H7 (cell line): ENCODE measurements at regions not wholly inside any gene's neighbourhood (a gene's known extent, or its start where the extent isn't known, plus 50 kb on each side); places are given as distances from the start of the nearest gene placed in this dataset.

Experiments used
- DNase-seq: peaks from one replicate; pipeline ENCODE4 v3.0.0; 2012
- H3K27me3 ChIP-seq: 2 replicates; pipeline ENCODE4 v1.6.0; 2011; ENCODE audit warnings: mild to moderate bottlenecking, low read length; ENCODE audit not compliant: control insufficient read depth, insufficient read depth
- H3K36me3 ChIP-seq: replicated peaks from 2 replicates; pipeline ENCODE4 v1.5.1; 2011; ENCODE audit warnings: low read length; ENCODE audit not compliant: control insufficient read depth, insufficient read depth
- H3K4me3 ChIP-seq: 2 replicates; pipeline ENCODE4 v1.5.1; 2011; ENCODE audit warnings: low read depth, mild to moderate bottlenecking, control low read depth, low read length, moderate library complexity; ENCODE audit not compliant: insufficient read depth

DNA sequence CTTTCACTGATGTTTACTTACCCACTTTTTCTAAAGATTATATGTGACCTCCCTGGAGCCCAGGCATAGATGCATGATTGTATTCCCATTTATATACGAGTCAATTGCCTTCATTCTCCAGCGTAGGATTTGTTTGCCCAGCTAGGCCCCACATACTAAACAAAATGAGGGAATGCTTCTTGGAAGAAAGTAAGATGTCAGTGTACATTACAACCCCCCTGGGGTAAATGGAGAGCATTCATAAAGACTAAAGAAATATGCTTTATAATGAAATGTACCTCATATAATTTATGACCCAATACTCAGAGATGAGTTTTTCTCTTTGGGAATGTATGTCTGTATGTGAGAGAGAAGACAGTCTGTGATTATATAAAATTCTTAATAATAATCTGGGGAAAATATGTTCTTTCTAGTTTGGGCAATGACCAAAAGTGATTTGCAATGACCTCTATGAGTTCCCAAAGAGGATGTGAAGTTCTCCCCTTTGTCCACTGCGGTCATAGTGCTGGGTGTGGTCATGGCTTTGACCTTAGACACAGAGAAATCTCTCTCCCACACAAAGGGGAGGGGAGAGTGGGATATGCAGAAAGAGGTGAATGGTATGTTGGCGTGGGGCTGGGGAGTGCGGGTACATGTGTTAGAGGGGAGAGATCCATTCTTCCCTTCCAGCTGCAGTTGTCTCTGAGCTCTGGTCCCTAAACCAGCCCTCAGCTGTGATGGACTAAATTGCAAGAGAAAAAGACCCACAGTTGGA, 175.6 kb downstream of the EN1 start:
- Histone ChIP-seq H3K4me3 (no peak overlapping the region), H3K36me3 (no peaks in the 10 kb centered on the region), H3K27me3 (no peaks in the 10 kb centered on the region)
- no peak for DNase-seq

DNA sequence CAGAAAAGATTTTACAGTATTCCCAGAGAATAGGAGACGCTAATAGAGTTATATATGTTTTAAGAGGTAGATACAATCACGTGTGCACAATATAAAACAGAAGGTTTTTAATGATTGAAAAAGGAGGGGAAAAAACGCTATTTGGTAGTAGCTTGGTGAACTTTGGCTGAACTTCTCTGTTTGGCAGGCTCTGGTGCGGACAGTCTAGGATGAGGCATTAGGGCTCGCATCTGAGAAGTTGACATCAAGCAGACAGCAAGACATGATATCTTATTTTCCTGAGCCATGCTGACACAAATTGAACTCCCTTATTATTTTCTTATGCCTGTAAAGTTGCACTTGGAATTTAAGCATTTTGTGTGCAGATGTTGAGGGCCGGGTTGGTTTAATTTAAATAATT, 176.6 kb downstream of the EN1 start:
- Histone ChIP-seq H3K27me3 (no peaks in the 10 kb centered on the region), H3K36me3 (no peaks in the 10 kb centered on the region), H3K4me3 (no peak overlapping the region)
- no peak for DNase-seq

DNA sequence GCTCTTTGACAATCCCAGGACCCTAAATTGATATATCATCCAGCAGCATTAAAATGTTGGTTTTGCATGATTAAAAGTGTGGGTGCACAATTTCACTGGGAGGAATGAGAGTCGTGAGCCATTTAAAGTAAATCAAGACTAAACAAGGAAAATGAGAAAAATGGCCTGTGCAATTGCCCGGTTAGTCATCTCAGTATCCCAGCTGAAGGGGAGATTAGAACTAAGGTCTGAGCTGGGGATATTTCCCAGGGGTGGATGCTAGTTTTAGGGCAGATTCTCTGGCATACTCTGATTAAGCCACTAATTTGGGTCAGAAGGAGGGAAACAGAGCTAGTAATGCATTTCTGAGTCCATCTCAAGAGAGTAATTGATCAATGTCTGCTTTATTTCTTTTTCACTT, 177.2 kb downstream of the EN1 start:
- DNase-seq = no peak

DNA sequence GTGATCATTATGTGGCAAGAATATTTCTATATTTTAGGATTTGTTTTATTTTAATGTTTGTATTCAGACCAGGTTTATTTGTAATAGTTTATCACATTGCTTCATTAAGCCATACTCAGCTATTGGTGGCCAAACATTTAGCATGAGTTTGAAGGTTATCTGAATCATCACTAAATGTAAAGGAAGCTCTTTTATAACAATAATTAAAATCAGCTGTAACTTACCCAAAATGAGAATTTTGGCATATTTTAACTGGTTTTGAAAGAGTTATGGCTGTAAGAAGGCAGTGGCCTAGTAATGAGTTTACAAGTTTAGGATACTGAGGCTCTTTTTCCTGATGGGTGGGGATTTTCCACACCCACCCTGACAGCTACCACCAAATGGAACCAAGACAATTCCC, 177.8 kb downstream of the EN1 start:
- Histone ChIP-seq H3K4me3 (no peak overlapping the region), H3K36me3 (no peaks in the 10 kb centered on the region), H3K27me3 (no peaks in the 10 kb centered on the region)
- DNase-seq = no peak

More for the DNA sequence above, 177.2 kb downstream of the EN1 start:
- H3K27me3 ChIP-seq = no peaks in the 10 kb centered on the region
- no peaks in the 10 kb centered on the region for H3K36me3 ChIP-seq
- no peak overlapping the region for H3K4me3 ChIP-seq

- Histone ChIP-seq H3K27me3 (no peaks in the 10 kb centered on the region), H3K36me3 (no peaks in the 10 kb centered on the region), H3K4me3 (no peak overlapping the region)
- no peak for DNase-seq
These were observed 178.7 kb downstream of the EN1 start for GRCh38 chr2:118668431-118669424.

DNA sequence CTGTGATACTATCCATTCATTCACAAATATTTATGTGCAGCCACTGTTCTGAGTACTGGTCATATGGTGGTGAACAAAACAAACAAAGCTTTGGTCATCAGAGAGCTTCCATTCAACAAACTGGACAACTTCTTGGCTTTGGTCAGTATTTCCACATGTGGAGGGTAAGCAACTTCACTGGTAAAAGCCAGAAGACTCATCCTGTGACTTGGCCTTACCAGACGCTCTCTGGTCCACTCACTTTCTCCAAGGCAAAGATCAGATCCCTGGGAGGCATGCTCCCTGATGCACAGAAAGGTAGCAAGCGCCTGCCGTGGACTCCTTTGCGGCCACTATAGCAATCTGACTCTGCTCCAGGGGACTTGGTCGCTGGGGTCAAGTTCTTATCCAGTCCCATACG, 179.5 kb downstream of the EN1 start:
- H3K36me3 ChIP-seq = no peaks in the 10 kb centered on the region
- no peaks in the 10 kb centered on the region for H3K27me3 ChIP-seq
- DNase-seq = no peak
- no peak overlapping the region for H3K4me3 ChIP-seq

DNA sequence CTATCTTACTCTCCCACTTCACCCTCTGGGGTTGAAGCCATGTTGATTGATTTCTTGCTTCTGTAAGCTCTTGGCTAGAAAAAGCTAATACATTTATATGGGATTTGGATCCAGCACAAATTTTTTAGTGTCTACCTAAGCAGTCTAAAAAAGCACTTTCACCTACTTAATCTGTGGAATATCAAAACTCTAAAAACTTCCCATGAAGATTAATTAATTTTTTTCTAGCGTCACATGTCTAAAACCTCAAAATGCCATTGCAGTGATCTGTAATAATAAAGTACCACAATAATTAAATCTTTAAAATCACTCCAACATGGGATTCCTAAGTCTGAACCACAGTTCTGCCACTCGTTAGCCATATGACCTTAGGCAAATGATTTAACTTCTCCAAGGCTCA, 180.1 kb downstream of the EN1 start:
- Histone ChIP-seq H3K4me3 (no peak overlapping the region), H3K27me3 (no peaks in the 10 kb centered on the region), H3K36me3 (no peaks in the 10 kb centered on the region)
- no peak for DNase-seq

GRCh38 chr2:118665784-118666529, 181.5 kb downstream of the EN1 start:
- Histone ChIP-seq H3K36me3 (no peaks in the 10 kb centered on the region), H3K4me3 (no peak overlapping the region), H3K27me3 (no peaks in the 10 kb centered on the region)
- DNase-seq = no peak

- no peak overlapping the region for H3K4me3 ChIP-seq
- H3K36me3 ChIP-seq = no peaks in the 10 kb centered on the region
- no peak for DNase-seq
- H3K27me3 ChIP-seq = no peaks in the 10 kb centered on the region
These were observed 186.3 kb downstream of the EN1 start for GRCh38 chr2:118661179-118661578.

DNA sequence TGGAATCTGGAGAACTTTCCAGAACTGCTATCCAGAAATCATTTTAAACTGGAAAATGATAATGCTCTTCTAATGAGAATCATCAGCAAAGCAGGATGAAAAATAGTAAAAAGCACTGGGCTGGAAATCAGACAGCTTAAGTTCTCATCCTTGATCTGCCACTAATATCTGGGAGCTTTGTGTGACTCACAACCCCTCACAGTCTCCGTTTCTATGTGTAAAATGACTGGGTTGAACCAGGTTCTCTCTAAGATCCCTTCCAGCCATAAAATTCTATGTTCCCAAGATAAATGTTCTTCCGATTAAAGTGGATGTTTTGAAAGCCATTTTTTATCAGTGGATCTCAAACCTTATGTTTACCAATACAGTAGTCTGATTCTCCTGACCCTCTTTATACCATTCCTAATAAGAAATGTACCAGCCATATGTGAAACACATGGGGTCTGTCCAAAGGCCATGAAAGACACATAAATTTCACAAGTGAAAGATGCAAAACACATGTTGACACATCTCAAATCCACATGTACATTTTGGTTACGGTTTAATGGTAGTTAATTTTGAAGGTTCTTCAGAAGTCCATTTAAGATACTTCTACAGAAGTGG, 188.8 kb downstream of the EN1 start:
- Histone ChIP-seq H3K27me3 (no peaks in the 10 kb centered on the region), H3K4me3 (no peak overlapping the region), H3K36me3 (no peaks in the 10 kb centered on the region)
- DNase-seq = no peak

DNA sequence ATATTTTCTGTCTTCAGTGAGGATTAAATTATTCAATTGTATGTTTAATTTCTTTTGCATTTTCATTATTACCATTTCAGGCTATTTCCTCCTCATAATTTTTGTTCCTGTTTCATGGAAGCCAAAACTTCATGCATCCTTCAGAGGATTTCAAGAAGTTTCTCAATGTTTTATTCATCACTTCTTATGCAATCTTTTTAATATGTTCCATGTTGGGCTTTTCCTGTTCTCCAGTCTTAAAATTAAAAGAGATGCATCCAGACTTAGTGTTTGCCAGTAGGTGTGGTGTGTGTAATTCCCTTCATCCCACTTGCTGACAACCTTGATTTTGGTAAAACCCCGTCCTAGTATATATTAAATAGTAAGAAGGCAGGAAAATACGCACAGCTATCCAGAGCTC, 190.0 kb downstream of the EN1 start:
- no peak for DNase-seq
- H3K36me3 ChIP-seq = no peaks in the 10 kb centered on the region
- no peaks in the 10 kb centered on the region for H3K27me3 ChIP-seq
- H3K4me3 ChIP-seq = no peak overlapping the region

- Histone ChIP-seq H3K36me3 (no peaks in the 10 kb centered on the region), H3K4me3 (no peak overlapping the region), H3K27me3 (no peaks in the 10 kb centered on the region)
- DNase-seq = no peak
These were observed 192.5 kb downstream of the EN1 start for GRCh38 chr2:118654945-118655344.

GRCh38 chr2:118650327-118650726, 197.1 kb downstream of the EN1 start:
- no peaks in the 10 kb centered on the region for H3K36me3 ChIP-seq

GRCh38 chr2:118645876-118646275, 201.6 kb downstream of the EN1 start:
- DNase-seq = no peak
- Histone ChIP-seq H3K27me3 (no peaks in the 10 kb centered on the region), H3K36me3 (no peaks in the 10 kb centered on the region), H3K4me3 (no peak overlapping the region)

More at GRCh38 chr2:118650327-118650726, 197.1 kb downstream of the EN1 start:
- Histone ChIP-seq H3K27me3 (no peaks in the 10 kb centered on the region), H3K4me3 (no peak overlapping the region)
- DNase-seq = no peak
